Vagina (tissue), 2 donors: ENCODE measurements at regions not wholly inside any gene's neighbourhood (a gene's known extent, or its start where the extent isn't known, plus 50 kb on each side); places are given as distances from the start of the nearest gene placed in this dataset.
A peak's percentile ranks its signal among the peaks of the same experiment; 100 is the strongest.

Experiments
- POLR2AphosphoS5 ChIP-seq, 2 donors: sonication (generic); formaldehyde crosslinking; IDR thresholded peaks; one replicate each; pipeline ENCODE4 v1.9.0; 2017; ENCODE audit warnings: antibody characterized with exemption in 2 of 2, mild to moderate bottlenecking in 2 of 2, low read depth in 1 of 2; ENCODE audit not compliant: insufficient read depth in 1 of 2
- TF ChIP-seq, protein P1 (sequence below), 3 experiments: fragments of 450-650 bp in 2 of 3; fragments of 200-600 bp in 1 of 3; sonication (generic) in 1 of 3; IDR thresholded peaks; one replicate each; pipeline ENCODE4 v1.5.1; 2017 to 2019; ENCODE audit warnings: antibody characterized with exemption in 3 of 3, mild to moderate bottlenecking in 2 of 3, moderate library complexity in 2 of 3

- TF ChIP-seq POLR2AphosphoS5 (IDR thresholded peaks at IDR 0.05; ENCODE audit: insufficient read depth in 1 of 2, low read depth in 1 of 2): peak in 1 of 2 donors; percentile 18
- TF ChIP-seq, protein P1, sequence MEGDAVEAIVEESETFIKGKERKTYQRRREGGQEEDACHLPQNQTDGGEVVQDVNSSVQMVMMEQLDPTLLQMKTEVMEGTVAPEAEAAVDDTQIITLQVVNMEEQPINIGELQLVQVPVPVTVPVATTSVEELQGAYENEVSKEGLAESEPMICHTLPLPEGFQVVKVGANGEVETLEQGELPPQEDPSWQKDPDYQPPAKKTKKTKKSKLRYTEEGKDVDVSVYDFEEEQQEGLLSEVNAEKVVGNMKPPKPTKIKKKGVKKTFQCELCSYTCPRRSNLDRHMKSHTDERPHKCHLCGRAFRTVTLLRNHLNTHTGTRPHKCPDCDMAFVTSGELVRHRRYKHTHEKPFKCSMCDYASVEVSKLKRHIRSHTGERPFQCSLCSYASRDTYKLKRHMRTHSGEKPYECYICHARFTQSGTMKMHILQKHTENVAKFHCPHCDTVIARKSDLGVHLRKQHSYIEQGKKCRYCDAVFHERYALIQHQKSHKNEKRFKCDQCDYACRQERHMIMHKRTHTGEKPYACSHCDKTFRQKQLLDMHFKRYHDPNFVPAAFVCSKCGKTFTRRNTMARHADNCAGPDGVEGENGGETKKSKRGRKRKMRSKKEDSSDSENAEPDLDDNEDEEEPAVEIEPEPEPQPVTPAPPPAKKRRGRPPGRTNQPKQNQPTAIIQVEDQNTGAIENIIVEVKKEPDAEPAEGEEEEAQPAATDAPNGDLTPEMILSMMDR (IDR thresholded peaks at IDR 0.05): no peak
Measured at GRCh38 chr10:110358869-110359629, 54.3 kb upstream of the SMNDC1 start.
